ENCODE measurements at regions not wholly inside any gene's neighbourhood (a gene's known extent, or its start where the extent isn't known, plus 50 kb on each side); places are given as distances from the start of the nearest gene placed in this dataset.

DNA sequence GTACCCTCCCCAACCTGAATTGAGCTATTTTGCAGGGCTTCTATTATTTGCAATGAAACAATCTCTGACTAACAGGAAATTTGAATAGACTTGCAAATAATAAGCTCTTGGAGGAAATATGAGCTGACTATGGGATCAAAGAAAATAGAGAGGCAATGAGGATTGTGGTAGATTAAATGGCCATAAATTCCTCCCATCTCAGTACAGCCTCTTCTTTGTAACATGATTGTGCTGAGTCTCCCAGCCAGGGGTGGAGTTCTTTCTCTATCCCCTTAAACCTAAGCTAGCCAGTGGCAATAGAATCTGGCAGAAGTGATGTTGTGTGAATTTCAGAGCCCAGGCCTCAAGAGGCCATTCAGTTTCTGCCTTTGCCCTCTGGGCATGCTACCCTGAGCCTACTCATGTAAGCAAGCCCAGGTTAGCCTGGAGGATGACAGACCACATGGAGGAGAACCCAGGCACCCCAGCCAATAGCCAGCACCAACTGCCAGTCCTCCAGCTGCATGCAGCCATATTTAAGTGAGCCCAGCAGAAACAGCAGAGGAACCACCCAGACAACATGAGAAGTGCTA lies 86.8 kb upstream of the TP53I11 start:
- no peak for DNase-seq

DNA sequence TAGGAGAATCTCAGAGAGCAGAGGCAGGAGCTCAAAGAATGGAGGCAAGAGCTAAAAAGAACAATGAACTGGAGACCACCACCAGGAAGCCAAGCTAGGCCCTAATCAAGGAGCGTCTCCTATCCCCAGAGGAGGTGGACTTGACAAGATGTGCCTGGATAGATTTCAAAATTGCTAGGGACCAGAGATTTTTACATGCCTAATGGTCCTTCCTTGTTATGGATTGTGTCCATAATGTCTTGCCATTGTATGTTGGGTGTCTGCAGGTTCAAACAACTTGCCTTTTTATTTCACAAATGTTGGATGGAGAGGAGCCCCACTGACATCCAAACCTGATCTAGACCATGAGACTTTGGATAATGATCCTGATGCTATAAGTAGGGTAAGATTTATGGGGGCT lies 88.2 kb upstream of the TP53I11 start:
- DNase-seq = no peak

DNA sequence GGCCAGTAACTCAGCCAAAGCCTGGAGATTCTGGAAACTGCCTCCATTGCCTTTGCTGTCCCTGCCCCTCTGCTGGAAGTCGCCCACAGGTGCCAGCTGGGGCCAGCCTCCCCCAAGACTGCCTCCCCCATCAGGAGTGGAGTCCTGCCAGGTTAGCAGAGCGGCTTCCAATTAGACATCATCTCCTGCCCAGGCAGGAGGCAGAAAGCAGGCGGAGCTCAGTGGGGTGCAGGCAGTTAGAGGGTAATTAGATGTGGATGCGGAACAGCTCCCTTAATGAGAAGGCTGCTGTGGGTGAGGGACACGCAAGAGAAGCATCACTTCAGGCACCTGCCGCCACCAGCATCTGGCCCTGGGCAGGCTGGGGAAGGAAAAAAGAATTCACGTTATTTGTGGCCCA lies 90.9 kb upstream of the TP53I11 start:
- no peak for DNase-seq

DNA sequence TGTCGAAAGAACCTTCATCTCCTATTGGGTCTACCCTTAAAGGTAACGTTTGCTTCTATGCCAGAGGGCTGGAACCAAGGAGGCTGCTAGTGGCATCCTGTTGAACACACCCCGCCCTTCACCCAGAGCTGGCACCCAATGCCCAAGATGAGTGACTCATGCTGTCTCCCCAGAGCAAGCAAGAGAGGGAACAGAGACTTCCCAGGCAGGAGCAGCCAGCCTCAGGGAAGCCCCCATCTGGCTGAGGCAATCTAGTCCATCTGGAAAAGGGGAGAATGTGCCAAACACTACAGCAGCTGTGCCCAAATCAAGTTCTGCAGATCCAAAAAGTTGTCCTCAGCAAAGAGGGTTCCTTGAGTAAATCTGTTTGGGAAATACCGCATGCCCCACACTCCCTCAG lies 91.9 kb upstream of the TP53I11 start:
- DNase-seq = no peak

DNA sequence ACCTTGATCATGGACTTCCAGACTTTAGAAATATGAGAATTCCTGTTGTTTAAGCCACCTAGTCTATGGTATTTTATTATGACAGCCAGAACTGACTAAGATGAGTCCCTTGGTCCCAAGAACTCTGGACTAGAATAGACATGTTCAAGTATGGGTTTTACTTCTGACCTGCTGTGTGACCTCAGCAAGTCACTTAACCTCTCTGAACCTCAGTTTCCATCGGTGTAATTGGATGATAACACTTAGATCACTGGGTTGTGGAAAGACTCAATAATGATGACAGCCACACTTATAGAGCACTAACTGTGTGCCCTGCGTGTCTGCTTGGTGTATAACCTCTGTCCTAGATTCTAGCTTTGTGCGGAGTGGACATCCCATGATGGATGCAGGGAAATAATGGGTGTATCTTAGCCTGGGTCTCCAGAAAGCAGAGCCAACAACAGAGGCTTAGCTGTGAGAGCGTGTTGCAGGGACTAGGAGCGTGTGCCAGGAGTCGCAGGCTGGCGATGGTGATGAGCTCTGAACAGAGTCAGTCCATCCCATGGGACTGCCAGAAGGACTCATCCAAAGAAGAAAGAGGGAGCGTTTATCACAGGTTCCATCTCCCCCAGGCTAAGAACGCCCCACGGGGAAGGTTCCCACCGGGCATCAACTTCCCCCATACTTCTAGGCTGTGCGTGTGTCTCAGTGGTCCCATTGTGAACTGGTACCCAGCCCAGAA lies 93.2 kb upstream of the TP53I11 start:
- DNase-seq = no peak

DNA sequence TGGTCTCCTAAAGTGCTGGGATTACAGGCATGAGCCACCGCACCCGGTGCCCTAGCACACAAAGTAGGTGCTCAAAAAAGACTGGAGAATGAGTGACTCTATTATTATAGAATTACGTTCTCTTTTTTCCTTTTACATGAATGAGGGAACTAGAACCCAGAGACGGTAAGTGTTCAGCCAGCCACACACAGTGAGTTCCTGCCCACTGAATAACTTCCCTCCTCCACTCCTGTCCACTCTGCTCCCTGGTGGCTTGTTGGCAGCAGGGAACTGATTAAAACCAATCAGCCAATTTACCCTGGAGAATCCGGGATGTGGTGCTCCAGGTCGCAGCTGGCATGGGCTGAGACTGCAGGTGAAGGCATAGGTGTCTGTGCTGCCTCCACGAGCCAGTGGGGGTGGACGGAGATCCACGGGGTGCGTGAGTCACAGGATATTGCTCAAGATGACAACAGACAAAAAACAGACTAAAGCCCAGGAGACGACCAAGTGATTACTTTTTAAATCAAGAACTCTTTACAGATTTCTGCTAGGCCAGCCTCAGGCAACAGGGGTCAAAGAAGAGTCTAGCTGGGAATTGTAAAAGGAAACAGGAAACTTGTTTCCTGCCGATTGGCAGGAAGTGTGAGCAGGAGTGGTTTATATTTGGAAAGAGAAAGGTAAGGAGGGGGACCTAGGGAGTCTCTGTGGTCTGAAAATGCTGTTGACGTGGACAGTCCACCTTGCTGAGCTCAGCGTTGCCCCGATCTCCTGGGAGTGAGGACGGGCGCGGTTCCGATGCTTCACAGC lies 95.2 kb upstream of the TP53I11 start:
- peak; percentile 8 for DNase-seq

DNA sequence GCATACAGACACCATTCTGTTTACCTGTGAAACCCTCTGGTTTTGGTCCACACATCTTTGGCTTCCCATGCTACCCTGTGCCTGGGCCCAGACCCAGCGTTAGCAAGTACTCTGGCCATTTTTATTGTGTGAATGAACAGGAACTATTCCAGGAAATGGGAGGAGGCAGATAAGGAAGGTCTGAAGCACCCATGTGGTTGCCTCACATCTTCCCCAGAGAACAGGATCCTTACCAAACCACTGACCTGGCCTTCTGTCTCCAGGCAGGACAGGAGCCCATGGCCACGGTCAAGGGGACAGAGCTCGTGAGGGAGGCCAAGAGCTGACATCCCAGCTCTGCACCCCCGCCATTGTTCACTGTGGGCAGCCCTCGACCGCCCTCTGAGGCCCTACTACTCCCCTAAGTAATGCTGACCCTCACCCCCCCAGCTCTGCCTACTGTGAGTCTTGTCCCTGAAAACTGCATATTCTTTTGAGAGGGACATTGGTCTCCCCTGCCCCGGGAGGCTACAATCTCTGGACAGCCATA lies 97.7 kb upstream of the TP53I11 start:
- DNase-seq = peak; percentile 15

DNA sequence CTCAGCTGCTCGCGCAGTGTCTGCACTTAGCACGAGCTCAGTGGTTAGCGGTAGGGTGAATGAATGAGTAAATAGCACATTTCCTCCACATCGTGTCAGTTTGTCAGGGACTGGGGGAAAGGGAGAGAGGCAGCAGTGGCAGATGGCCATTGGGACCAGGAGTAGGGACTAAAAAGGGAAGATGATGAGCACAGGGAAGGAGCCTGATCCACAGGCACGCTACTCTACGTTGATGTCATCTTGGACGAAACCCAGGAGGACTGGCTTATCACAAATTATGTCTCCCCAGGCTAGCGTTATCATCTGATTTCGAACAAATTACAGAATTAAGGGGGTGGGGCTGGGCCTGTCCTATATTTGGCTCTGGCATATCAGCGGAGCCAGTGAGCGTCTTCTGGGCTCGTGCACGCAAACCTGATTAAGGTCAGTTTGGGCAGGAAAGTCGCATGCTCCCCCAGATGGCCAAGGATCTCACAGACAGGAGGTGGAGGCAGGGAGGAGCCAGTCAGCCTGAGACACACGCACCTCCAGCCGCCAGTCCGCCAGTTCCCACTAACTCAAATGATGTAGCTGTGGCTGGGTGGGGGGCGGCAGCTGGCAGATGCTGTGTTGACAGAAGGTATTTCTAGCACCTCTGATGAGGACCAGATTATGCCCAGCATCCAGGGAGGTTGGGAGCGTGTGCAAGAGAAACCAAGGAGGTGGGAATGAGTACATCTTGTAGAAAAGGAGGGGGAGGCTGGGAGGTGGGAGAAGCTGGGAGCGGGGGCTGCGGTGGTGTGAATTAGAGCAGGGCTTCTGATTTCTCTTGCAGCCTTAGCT lies 97.4 kb upstream of the PRDM11 start:
- DNase-seq = no peak

DNA sequence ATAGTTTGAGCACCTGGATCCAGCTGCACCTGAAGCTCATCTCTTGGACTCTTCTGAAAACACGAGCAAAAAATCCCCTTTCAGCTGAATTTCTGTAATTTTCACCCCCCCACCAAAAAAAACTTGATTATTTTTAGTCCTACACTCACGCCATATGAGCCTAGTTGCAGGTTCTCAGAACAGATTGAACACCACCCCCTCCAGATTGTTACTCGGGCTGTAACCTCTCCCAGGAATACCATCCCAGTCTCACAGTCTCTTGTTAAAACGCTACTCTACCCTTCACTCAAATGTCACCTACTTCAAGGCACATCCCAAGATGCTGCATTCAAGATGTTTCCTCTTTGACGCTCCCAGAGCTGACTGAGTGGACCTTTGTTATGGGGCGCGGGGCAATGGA lies 96.3 kb upstream of the PRDM11 start:
- no peak for DNase-seq

DNA sequence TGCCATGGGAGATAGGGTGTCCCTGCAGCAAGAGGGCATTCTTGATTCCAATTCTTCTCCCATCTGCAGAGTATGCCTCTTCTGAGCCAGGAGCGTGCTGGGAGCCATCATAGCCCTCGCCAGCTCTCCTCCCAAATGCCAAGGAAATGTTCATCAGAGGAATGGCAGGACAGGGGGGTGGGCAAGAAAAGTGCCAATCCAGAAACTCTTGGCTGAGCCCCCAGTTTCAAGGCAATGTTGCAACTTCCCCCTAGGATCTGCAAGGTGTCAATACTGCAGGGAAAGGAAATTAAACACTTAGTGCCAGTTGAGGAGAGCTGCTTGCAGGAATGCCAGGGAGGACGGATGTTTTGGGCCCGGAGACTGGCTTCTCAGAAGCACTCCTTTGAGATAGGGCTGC lies 94.8 kb upstream of the PRDM11 start:
- no peak for DNase-seq

DNA sequence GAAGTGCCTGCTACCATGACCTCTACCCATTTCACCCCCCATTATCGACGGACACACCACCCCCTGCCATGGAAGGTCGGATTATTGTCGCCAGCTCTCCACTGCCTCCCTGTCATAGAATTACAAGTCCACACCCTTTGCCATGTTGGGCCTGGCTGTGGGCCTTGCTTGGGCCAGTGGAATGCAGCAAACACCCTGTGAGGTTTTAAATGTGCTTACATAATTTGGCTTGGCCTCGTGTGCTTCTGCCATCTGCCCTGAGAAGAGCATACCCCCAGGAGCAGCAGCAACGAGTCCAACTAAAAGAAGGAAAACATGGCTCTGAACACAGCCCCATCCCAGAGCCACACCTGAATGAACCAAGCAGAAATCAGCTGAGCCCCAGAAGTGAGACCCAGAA lies 94.1 kb upstream of the PRDM11 start:
- DNase-seq = no peak

DNA sequence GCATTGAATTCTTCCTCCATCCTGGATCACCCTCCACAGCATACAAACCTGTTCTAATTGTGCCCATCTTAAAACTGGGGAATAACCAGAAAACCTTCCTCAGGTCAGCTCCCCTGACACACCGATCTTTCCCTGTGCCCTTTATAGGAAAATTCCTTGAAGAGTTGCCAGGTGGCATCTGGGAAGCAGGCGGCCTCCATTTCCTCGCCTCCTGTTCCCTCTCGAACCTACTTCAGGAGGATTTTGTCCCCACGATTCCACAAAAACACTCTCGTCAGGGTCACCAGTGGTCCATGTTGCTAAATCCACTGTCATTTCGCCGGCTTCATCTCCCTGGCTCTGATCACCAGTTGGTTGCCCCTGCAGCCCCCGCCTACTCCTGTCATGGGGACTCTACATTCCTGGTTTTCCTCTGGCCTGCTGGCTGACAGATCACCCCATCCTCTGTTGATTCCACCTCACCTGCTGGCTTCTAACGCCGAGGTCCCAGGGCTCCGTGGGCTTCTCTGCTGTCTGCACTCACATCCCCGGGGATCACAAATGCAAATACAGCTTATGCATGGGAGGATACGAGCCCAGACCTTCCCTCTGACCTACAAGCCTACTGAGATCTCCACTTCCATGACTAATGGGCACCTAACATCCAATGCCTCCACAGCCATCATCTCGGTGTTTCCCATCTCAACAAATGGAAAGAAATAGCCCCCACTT lies 92.5 kb upstream of the PRDM11 start:
- DNase-seq = no peak

DNA sequence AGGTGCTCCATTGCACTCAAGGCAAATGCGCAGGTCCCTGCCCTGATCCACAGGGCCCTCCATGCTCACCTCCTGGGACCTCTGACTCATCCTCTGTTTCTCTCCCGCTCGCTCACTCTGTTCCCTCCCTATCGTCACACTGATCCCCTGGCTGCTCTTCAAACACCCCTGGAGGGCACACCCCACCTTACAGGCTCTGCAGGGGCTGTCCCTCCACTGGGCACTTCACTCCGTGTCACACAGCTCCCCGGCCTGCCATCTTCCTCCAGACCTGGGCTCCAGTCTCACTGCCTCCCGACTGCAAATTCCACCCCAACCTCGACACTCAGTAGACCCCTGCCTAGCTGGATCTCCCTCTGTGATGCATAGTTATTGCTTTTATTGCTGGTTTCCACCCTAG lies 91.5 kb upstream of the PRDM11 start:
- no peak for DNase-seq

DNA sequence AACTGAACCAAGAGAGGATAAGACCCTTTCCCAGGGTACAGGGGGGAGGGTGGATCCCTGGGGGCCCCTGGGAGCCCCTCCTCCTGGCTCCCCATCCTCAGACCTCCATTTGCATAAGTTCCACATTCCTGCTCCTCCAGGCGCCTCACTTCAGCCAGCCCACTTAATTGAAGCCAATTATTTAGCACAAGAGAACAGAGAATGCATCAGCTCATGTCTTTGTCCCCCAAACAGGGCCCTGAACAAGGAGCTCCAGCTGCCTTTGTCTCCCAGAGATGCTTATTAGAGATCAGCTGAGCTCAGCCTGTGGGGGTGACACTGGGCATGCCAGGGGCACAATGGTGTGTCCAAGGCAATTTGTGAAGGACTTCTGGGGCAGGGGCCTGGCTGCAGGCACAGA lies 89.9 kb upstream of the PRDM11 start:
- DNase-seq = no peak

DNA sequence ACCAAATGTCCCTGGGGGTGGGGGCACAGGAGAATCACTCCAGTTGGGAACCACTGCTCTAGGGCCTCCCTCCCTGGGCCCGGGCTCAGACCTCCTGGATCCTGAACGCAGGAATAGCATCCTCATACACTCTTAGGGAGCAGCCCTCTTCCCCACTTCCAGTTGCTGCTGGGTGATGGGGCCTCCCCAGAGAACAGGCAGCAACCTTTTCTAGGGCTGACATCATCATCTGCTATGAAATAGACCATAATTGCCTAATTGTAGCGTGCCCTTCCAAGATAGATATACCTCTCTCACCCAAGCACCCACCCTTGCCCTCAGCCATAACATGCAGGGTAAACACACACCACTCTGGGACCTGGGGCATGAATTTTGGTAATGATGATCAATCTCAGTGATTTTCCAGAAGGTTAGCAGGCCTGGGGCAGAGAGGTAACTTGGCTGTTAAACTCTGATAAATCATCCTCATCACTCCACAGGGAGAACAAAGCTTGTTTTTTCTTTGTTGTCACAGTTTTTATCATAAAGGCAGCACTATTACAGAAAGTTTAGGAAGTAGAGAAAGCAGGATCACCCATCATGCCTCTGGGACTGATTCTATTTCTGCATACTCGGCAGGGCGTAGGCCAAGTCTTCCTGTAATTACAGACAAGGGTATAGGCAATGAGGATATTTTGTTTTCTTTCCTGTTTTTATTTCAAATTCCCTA lies 88.3 kb upstream of the PRDM11 start:
- no peak for DNase-seq

DNA sequence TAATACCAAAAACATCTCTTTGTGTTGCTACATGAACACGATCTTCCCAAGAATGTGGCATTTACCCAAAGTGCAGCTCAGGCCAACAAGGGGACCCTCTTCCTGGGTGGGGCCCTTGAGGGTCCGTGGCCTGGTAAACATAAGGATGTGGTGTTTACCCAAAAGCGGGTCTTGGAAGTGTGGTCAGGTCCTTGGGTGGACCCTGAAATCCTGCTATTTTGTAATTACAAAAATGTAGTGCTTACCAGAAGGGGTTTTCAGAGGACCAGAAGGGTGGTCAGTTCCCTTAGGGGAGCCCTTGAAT lies 87.8 kb upstream of the PRDM11 start:
- no peak for DNase-seq

DNA sequence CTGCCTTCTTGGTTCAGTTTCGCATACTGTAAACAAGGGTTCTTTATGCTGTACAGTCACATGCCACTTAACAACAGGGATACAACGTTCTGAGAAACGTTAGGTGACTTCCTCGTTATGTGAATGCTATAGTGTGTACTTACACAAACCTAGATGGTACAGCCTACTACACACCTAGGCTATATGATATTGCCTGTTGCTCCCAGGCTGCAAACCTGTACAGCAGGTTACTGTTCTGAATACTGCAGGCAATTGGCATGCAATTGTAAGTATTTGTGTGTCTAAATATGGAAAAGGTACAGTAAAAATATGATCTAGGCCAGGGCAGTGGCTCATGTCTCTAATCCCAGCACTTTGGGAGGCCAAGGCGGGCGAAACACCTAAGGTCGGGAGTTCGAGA lies 85.7 kb upstream of the PRDM11 start:
- DNase-seq = no peak

DNA sequence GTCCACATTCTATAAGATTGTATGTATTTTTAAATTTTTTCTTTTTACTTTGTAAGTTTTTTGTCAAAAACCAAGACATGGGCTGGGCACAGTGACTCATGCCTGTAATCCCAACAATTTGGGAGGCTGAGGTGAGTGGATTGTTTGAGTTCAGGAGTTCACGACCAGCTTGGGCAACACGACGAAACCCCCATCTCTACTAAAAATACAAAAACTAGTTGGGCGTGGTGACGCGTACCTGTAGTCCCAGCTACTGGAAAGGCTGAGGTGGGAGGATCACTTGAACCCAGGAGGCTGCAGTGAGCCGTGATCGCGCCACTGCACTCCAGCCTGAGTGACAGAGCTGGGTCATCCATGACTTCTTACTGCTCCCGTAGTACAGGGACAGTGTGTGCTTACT lies 84.8 kb upstream of the PRDM11 start:
- DNase-seq = no peak

DNA sequence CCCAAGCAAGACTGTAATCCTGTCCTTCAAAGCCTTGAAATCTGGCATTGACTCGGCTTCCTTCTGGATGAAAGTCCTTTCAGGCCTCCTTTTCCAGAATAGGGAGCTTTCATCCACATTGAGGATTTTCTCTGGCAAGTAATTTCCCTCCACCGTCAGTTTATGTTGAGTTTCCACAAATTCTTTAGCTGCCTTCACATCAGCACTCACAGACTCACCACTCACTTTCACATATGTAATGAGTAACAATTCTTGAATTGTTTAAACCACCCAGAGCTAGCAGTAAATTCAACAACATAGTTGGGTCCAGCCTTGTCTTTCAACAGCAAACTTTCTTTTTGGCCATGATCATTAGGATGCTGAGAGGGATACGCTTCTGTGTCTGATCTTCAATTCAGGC lies 84.3 kb upstream of the PRDM11 start:
- no peak for DNase-seq

DNA sequence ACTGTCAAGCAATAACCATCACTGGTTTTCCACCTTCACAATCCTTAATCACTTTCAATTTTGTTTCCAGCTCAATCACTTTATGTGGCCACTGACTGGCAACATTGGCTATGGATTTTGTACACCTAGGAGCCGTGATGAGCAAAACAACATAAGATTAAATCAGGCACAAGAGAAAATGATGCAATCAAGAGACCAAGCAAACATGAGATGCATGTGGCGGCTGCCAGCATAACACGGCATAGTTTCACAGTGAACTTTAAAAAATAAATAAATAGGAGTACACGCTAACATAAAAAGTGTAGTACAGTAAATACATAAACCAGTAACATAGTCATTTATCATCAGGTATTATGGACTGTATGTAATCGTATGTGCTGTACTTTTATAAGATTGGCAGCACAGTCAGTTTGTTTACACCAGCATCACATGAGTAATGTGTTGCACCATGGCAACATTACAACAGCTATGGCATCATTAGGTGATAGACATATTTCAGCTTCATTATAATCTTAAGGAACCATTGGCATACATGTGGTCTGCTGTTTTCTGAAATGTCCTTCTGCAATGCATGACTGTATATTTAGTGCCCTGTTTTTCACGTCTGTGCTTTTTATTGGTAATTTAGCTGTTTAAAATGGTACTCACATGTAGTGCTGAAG lies 83.3 kb upstream of the PRDM11 start:
- no peak for DNase-seq

DNA sequence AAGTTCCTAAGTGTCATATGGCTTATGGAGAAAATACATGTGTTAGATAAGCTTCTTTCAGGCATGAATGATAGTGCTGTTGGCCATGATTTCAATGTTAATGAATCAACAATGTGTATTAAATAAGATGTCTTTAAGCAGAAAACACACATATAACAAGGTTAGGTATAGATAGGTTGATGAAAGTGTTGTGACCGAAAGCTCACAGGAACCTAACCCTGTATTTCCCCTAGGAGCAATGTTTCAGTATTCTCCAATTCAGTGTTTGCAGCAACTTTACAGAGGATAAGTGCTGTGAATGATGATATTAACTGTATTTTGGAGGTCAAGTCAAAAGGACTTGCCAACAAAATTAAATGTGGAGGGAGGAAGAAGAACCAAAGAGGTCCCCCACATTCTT lies 82.8 kb upstream of the PRDM11 start:
- DNase-seq = no peak

DNA sequence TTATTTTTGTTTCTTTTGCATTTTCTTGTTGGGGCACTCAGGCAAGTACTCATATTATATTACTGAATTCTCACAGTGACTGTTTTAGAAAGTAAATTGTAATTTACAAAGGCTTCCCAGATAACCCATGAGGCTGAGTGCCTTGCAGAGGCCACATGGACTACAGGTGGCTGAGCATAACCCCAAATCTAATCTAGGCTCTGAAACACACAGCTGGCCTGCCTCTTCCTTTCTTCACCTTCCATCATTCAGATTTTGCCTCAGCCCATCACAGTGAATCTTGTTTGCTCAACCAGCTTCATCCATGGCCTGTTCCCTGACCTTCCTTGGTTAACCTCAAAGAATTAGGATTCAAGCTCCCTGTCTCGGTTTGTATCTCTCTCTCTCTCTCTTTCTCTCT lies 78.5 kb upstream of the PRDM11 start:
- no peak for DNase-seq
